HCT116 (cell line): ENCODE measurements at regions not wholly inside any gene's neighbourhood (a gene's known extent, or its start where the extent isn't known, plus 50 kb on each side); places are given as distances from the start of the nearest gene placed in this dataset.

ENCODE experiments used
- CBX3 ChIP-seq: IDR thresholded peaks from 2 replicates; pipeline ENCODE4 v1.6.1; 2012; ENCODE audit warnings: low read depth
- CEBPB ChIP-seq: IDR thresholded peaks from 2 replicates; pipeline ENCODE4 v1.6.1; 2012; ENCODE audit warnings: low read depth
- EZH2 ChIP-seq: fragments of 200-600 bp; sonication (generic); IDR thresholded peaks from 2 replicates; pipeline ENCODE4 v1.6.1; 2017; ENCODE audit warnings: antibody characterized with exemption, mixed run types
- EZH2phosphoT487 ChIP-seq: fragments of 200-600 bp; IDR thresholded peaks from 2 replicates; pipeline ENCODE4 v1.6.1; 2018; ENCODE audit warnings: antibody characterized with exemption, borderline replicate concordance
- JUND ChIP-seq: IDR thresholded peaks from 2 replicates; pipeline ENCODE4 v1.6.1; 2012
- POLR2A ChIP-seq: IDR thresholded peaks from 2 replicates; pipeline ENCODE4 v1.7.0; 2011; ENCODE audit warnings: borderline replicate concordance; ENCODE audit not compliant: insufficient read depth, insufficient read length; ENCODE audit errors: extremely low read depth
- POLR2AphosphoS5 ChIP-seq: IDR thresholded peaks from 2 replicates; pipeline ENCODE4 v1.6.1; 2011; ENCODE audit warnings: mild to moderate bottlenecking, low read depth, low read length, moderate library complexity
- RAD21 ChIP-seq: IDR thresholded peaks from 2 replicates; pipeline ENCODE4 v1.6.1; 2012; ENCODE audit warnings: low read depth, mild to moderate bottlenecking
- SP1 ChIP-seq: IDR thresholded peaks from 2 replicates; pipeline ENCODE4 v1.6.1; 2012; ENCODE audit warnings: low read depth
- TCF7L2 ChIP-seq: IDR thresholded peaks from 2 replicates; pipeline ENCODE4 v1.7.0; 2011; ENCODE audit warnings: borderline replicate concordance, inconsistent platforms; ENCODE audit not compliant: insufficient read depth, insufficient read length; ENCODE audit errors: extremely low read depth
- ZNF274 ChIP-seq: fragments of 200-500 bp; sonication (Bioruptor generic); IDR thresholded peaks from 2 replicates; pipeline ENCODE4 v1.6.1; 2014; ENCODE audit warnings: mild to moderate bottlenecking, low read depth, low read length, inconsistent platforms
- TF ChIP-seq, protein P1 (sequence below), 3 experiments: fragments of 200-600 bp in 1 of 3; sonication (generic) in 1 of 3; IDR thresholded peaks in 2 of 3; conservative IDR thresholded peaks in 1 of 3; 2 replicates each; pipeline ENCODE4 v1.5.1; 2012 to 2017; ENCODE audit warnings: low read depth in 2 of 3, low read length in 2 of 3, antibody characterized with exemption in 1 of 3, borderline replicate concordance in 1 of 3, control low read depth in 1 of 3, mild to moderate bottlenecking in 1 of 3, mixed read lengths in 1 of 3, mixed run types in 1 of 3, moderate library complexity in 1 of 3; ENCODE audit not compliant: insufficient read depth in 1 of 3
- TF ChIP-seq, protein P2 (sequence below): IDR thresholded peaks from 2 replicates; pipeline ENCODE4 v1.6.1; 2012
- TF ChIP-seq, protein P3 (sequence below): IDR thresholded peaks from 2 replicates; pipeline ENCODE4 v1.6.1; 2012

DNA sequence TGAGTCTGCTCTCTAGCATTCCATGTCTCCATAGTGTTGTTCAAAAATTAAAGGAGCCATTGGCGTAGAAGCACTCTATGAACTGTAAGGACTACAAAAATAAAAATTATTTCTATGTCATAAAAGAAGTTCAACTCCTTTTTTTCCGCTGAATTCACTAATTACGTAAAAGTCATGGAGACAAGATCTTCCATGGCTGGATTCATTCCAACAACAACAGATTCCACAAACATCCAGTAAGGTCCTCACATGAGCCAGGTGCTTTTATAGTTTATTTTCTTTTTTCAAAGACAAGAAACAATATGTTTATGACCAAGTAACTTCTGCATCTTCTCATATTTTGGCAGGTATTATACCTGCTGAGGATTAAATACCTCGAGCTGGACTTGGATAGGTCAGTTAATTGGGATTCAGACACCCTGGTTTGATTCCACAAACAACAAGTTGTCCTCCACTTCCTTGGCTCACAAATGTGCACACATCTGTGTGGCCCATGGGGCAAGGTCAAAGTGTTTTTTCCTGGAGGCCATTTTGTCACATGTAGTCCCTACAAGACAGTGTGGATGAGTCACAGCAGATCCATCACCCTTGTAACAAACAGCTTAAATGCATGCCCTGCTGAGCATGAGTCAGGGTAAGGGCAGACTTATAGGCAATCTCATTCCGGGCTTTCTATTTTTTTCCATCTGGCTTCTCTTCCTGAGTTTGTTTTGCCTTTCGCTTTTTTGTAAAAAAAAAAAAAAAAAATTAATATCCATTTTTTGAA is 475.6 kb downstream of the COG6 start:
- no peak for TF ChIP-seq CEBPB
- TF ChIP-seq, protein P1, sequence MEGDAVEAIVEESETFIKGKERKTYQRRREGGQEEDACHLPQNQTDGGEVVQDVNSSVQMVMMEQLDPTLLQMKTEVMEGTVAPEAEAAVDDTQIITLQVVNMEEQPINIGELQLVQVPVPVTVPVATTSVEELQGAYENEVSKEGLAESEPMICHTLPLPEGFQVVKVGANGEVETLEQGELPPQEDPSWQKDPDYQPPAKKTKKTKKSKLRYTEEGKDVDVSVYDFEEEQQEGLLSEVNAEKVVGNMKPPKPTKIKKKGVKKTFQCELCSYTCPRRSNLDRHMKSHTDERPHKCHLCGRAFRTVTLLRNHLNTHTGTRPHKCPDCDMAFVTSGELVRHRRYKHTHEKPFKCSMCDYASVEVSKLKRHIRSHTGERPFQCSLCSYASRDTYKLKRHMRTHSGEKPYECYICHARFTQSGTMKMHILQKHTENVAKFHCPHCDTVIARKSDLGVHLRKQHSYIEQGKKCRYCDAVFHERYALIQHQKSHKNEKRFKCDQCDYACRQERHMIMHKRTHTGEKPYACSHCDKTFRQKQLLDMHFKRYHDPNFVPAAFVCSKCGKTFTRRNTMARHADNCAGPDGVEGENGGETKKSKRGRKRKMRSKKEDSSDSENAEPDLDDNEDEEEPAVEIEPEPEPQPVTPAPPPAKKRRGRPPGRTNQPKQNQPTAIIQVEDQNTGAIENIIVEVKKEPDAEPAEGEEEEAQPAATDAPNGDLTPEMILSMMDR (IDR thresholded peaks at IDR 0.05 in 2 of 3, conservative IDR thresholded peaks at IDR 0.05 in 1 of 3; ENCODE audit: borderline replicate concordance in 1 of 3, insufficient read depth in 1 of 3, low read depth in 2 of 3, low read length in 2 of 3): no peak
- no peak for TF ChIP-seq SP1
- TF ChIP-seq POLR2A: no peak
- TF ChIP-seq EZH2phosphoT487: no peak
- 0 out of 2 replicates have a peak, but pooled peaks have one; percentile 18 for TF ChIP-seq JUND
- TF ChIP-seq CBX3: no peak
- no peak for TF ChIP-seq POLR2AphosphoS5
- no peak for TF ChIP-seq RAD21
- TF ChIP-seq, protein P2, sequence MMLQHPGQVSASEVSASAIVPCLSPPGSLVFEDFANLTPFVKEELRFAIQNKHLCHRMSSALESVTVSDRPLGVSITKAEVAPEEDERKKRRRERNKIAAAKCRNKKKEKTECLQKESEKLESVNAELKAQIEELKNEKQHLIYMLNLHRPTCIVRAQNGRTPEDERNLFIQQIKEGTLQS: no peak
- TF ChIP-seq TCF7L2: no peak
- no peak for TF ChIP-seq EZH2
- TF ChIP-seq, protein P3, sequence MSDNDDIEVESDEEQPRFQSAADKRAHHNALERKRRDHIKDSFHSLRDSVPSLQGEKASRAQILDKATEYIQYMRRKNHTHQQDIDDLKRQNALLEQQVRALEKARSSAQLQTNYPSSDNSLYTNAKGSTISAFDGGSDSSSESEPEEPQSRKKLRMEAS: no peak
- no peak for TF ChIP-seq ZNF274
